Chondrocyte (in vitro differentiated cells): ENCODE measurements at regions not wholly inside any gene's neighbourhood (a gene's known extent, or its start where the extent isn't known, plus 50 kb on each side); places are given as distances from the start of the nearest gene placed in this dataset.
A peak's percentile ranks its signal among the peaks of the same experiment; 100 is the strongest.

Source experiments
- DNase-seq: peaks from one replicate; pipeline ENCODE4 v3.0.0; 2021; ENCODE audit warnings: mixed read lengths, low spot score
- H3K27ac Mint-ChIP-seq: one replicate; pipeline ENCODE4 v1.8.0; 2021; ENCODE audit warnings: mild to moderate bottlenecking, moderate library complexity, mixed read lengths; ENCODE audit not compliant: unreplicated experiment
- H3K27me3 Mint-ChIP-seq: 2 replicates; pipeline ENCODE4 v1.8.0; 2021; ENCODE audit warnings: low read depth, mixed read lengths
- H3K36me3 Mint-ChIP-seq: 2 replicates; pipeline ENCODE4 v1.8.0; 2021; ENCODE audit warnings: low read depth, mixed read lengths
- H3K4me1 Mint-ChIP-seq: 2 replicates; pipeline ENCODE4 v1.8.0; 2021; ENCODE audit warnings: low read depth, mild to moderate bottlenecking, mixed read lengths
- H3K4me3 Mint-ChIP-seq: one replicate; pipeline ENCODE4 v1.8.0; 2021; ENCODE audit warnings: mild to moderate bottlenecking, moderate library complexity, mixed read lengths; ENCODE audit not compliant: unreplicated experiment
- H3K9me3 Mint-ChIP-seq: 2 replicates; pipeline ENCODE4 v1.8.0; 2021; ENCODE audit warnings: low read depth, mixed read lengths
- CTCF ChIP-seq: fragments of 200-600 bp; sonication (generic); IDR thresholded peaks from 2 replicates; pipeline ENCODE4 v1.5.0; 2021; ENCODE audit warnings: antibody characterized with exemption, mild to moderate bottlenecking, moderate library complexity

DNA sequence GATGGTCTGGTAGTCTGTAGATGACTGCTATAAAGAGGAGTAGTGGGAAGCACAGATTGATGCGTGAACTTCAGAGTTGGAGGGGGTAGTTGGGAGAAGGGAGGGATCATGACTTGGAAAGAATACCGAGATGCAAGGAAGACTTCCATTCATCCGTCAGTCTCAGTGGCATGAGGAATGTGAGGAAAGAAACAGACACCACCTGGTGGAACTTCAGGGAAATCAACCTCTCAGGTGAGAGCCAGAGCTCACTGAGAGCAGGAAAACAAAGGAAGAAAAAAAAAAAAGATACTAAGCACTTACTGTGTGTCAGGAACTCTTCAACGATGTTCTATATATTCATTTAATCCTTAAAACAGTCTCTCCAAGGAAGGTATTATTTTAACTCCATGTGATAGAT lies 172.4 kb downstream of the OXSM start:
- DNase-seq: no peak
- H3K27ac Mint-ChIP-seq: no peak overlapping the region
- no peaks in the 10 kb centered on the region for H3K4me1 Mint-ChIP-seq
- no peaks in the 10 kb centered on the region for H3K9me3 Mint-ChIP-seq
- peaks cover 2% of the 10 kb centered on the region for H3K27me3 Mint-ChIP-seq
- no peaks in the 10 kb centered on the region for H3K36me3 Mint-ChIP-seq
- H3K4me3 Mint-ChIP-seq: no peak overlapping the region
- TF ChIP-seq CTCF: peak; percentile 28

GRCh38 chr3:25964141-25964540 lies 174.3 kb downstream of the OXSM start:
- Mint-ChIP-seq H3K27me3 (no peaks in the 10 kb centered on the region), H3K4me3 (no peak overlapping the region), H3K27ac (no peak overlapping the region), H3K36me3 (no peaks in the 10 kb centered on the region), H3K4me1 (no peaks in the 10 kb centered on the region), H3K9me3 (no peaks in the 10 kb centered on the region)
- no peak for TF ChIP-seq CTCF
- DNase-seq: no peak

- Mint-ChIP-seq H3K4me3 (no peak overlapping the region), H3K9me3 (no peaks in the 10 kb centered on the region), H3K27ac (no peak overlapping the region), H3K27me3 (peaks cover 2% of the 10 kb centered on the region), H3K36me3 (no peaks in the 10 kb centered on the region), H3K4me1 (no peaks in the 10 kb centered on the region)
- no peak for TF ChIP-seq CTCF
- DNase-seq: no peak
Measured at GRCh38 chr3:25967385-25967784, 177.5 kb downstream of the OXSM start.

- H3K4me1 Mint-ChIP-seq: no peaks in the 10 kb centered on the region
- H3K4me3 Mint-ChIP-seq: no peak overlapping the region
- H3K9me3 Mint-ChIP-seq: no peaks in the 10 kb centered on the region
- DNase-seq: no peak
- no peaks in the 10 kb centered on the region for H3K36me3 Mint-ChIP-seq
- no peak overlapping the region for H3K27ac Mint-ChIP-seq
- H3K27me3 Mint-ChIP-seq: peaks cover 2% of the 10 kb centered on the region
- no peak for TF ChIP-seq CTCF
Measured at GRCh38 chr3:25971736-25972135, 181.8 kb downstream of the OXSM start.

DNA sequence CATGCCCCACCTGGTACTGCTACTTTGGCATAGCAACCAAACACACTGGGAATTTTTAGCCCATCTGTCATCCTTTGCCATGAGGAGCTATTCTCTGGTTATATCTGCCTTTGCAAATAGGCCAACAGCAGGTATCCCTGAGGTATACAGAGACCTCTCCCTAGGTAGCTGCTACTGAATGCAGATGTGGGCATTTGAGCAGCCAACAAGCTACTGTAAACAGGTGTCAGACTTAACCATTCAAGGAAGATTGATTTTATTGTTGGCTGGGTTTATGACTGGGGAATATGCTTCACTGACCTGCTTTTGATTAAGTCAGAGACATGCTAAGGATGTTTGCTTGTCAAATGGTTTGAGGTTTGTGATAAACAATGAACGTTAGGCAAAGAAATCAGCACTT lies 183.2 kb downstream of the OXSM start:
- no peak overlapping the region for H3K27ac Mint-ChIP-seq
- no peaks in the 10 kb centered on the region for H3K9me3 Mint-ChIP-seq
- H3K4me1 Mint-ChIP-seq: no peaks in the 10 kb centered on the region
- no peaks in the 10 kb centered on the region for H3K36me3 Mint-ChIP-seq
- no peak for TF ChIP-seq CTCF
- peaks cover 2% of the 10 kb centered on the region for H3K27me3 Mint-ChIP-seq
- DNase-seq: no peak
- no peak overlapping the region for H3K4me3 Mint-ChIP-seq
